GM13976 (cell line): ENCODE measurements at regions not wholly inside any gene's neighbourhood (a gene's known extent, or its start where the extent isn't known, plus 50 kb on each side); places are given as distances from the start of the nearest gene placed in this dataset.

Source experiments
- DNase-seq: peaks from one replicate; pipeline ENCODE4 v3.0.0; 2012; ENCODE audit warnings: low spot score
- CTCF ChIP-seq: IDR thresholded peaks from 2 replicates; pipeline ENCODE4 v1.5.1; 2012; ENCODE audit warnings: borderline replicate concordance, mild to moderate bottlenecking; ENCODE audit not compliant: insufficient read depth; ENCODE audit errors: extremely low read depth, missing control alignments, control extremely low read depth
- in situ Hi-C: fragments of 300-500 bp; cut with MboI; formaldehyde crosslinking; loops from one replicate; pipeline ENCODE4 v1.12.0; 2022; ENCODE audit warnings: low sequenced_read_pairs, mixed read lengths, inconsistent platforms; ENCODE audit not compliant: unreplicated experiment

GRCh38 chr2:226411727-226412360, 387.8 kb downstream of the IRS1 start:
- in situ Hi-C loops = no loop called here
- DNase-seq = no peak
- no peak for TF ChIP-seq CTCF

GRCh38 chr2:226411205-226411604, 388.4 kb downstream of the IRS1 start:
- DNase-seq = no peak
- in situ Hi-C loops = no loop called here
- no peak for TF ChIP-seq CTCF

GRCh38 chr2:226410247-226410835, 389.3 kb downstream of the IRS1 start:
- no peak for TF ChIP-seq CTCF
- in situ Hi-C loops = no loop called here
- no peak for DNase-seq

GRCh38 chr2:226409134-226409533, 390.5 kb downstream of the IRS1 start:
- in situ Hi-C loops = no loop called here
- DNase-seq = no peak
- TF ChIP-seq CTCF = no peak

GRCh38 chr2:226408141-226408540, 391.5 kb downstream of the IRS1 start:
- TF ChIP-seq CTCF = no peak
- in situ Hi-C loops = no loop called here
- no peak for DNase-seq

GRCh38 chr2:226407135-226407534, 392.5 kb downstream of the IRS1 start:
- no peak for TF ChIP-seq CTCF
- DNase-seq = no peak
- in situ Hi-C loops = no loop called here
